Stimulated activated CD4-positive, alpha-beta T cell treated with anti-CD3 and anti-CD28 coated beads, Interleukin-15, amount 100 ng/mL, for 24 hours (primary cell): ENCODE measurements at regions not wholly inside any gene's neighbourhood (a gene's known extent, or its start where the extent isn't known, plus 50 kb on each side); places are given as distances from the start of the nearest gene placed in this dataset.
"Not testable (repeated sequence)": the region's sequence is repeated elsewhere in the genome, so short reads cannot be mapped to it uniquely, and the experiment has no call there.

Experiments
- DNase-seq: peaks from one replicate; pipeline ENCODE4 v3.0.0-alpha.2; 2020

DNA sequence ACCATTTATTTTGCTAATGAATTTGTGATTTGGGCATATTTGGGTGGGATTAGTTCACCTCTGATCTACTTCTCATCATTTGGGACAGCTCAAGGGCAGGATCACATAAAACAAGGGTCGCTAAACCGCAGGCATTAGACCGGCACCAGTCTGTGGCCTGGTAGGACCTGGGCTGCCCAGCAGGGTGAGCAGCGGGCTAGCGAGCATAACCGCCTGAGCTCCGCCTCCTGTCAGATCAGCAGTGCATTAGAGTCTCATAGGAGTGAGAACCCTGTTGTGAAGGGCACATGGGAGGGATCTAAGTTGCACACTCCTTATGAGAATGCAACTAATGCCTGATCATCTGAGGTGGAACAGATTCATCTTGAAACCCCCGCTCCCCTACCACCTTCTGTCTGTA is 785.3 kb downstream of the TRHDE start:
- DNase-seq: no peak

GRCh38 chr12:73065913-73066312 is 793.7 kb downstream of the TRHDE start:
- DNase-seq: no peak

GRCh38 chr12:73067616-73068015 is 795.4 kb downstream of the TRHDE start:
- no peak for DNase-seq

GRCh38 chr12:73072214-73072613 is 800.0 kb downstream of the TRHDE start:
- no peak for DNase-seq

DNA sequence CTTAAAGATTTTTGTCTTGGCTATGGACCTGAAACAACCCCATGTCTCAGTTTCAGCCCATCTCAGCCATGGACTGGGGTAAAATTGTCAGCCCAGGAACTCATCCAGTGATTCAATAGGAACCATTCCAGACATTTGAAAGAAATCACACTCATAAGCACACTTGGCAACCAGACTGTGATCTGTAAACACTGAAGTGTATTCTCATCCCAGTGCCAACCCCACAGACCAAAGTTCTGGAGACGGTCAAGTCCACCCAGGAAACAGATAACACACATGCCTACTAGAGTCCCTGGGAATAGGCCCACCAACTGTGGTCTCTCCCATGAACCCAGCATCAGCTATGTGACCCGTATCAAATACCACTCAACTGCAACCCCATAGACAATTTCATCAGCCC is 804.6 kb downstream of the TRHDE start:
- no peak for DNase-seq

- no peak for DNase-seq
These were observed 811.6 kb downstream of the TRHDE start for GRCh38 chr12:73083736-73084135.

DNA sequence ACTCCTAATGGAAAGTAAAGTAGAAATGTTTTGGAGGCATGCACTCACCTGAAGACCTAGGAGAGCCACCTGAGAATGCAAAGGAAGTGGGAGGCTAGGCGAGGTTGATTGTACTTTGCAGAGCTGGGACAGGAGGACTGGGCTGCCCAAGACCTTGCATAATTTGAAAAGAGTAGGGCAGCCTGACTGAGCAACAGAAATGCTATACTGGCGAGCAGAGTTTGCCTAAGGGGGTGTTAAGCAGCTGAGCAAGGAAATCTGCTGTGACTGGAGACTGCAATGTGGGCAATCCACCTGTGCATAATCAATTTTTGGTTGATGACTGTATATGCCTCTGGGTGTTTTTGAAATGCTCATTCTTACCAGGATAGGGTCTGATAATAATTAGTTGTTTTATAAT is 834.1 kb downstream of the TRHDE start:
- DNase-seq: no peak

DNA sequence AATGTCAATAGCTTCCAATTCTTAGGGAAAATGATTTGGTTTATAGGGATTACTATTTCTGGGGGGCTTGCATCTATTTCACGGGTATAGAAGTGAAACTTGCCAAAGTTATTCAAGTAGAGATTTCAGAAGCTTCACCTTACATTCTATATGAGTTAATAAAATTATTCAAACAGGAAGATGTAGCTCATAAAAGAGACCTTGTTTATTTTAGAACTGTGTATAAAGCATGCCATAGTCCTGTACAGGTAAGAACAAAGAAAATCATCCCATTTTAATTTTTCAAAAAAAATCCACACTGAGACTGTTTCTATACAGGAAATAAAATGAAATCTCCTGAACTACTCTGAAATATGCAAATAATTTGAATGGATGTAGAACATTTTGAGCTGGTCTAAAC is 834.7 kb downstream of the TRHDE start:
- no peak for DNase-seq

- DNase-seq: no peak
These were observed 838.6 kb downstream of the TRHDE start for GRCh38 chr12:73110816-73111215.

GRCh38 chr12:73112035-73112816 is 840.1 kb downstream of the TRHDE start:
- DNase-seq: no peak

GRCh38 chr12:73124480-73124879 is 852.3 kb downstream of the TRHDE start:
- DNase-seq: no peak

DNA sequence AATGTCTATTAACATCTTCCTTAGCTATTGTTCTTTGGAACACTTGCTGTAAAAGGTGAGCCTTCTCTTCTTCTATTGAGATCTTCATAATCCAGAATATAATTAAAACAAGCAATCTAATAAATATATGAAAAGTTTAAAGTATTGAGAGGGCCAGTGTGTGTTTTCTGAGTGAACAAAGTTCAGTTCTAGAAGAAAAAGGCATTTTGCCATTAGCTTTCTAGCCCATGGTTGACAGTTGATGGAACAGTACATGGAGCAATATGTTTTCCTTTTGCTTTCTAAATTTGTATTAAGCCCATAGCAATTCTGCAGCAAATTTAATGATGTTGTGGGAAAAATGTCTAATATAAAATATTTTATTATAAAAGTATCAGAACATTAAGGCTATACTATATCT is 853.0 kb downstream of the TRHDE start:
- DNase-seq: no peak

DNA sequence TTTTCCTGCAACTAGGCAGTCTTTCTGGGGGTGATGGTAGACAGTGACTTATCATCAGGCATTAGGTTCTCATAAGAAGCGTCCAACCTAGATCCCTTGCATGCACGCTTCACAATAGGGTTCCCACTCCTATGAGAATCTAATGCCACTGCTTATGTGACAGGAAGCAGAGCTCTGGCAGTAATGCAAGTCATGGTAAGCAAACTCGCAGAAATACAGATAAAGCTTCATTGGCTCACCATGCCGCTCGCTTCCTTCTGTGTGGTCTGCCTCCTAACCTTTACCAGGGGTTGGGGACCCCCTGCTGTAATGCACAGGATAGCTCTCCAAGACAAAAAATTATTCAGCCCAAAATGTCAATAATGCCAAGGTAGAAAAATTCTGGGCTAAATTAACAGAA is 864.2 kb downstream of the TRHDE start:
- DNase-seq: no peak

- DNase-seq: not testable (repeated sequence)
These were observed 867.5 kb downstream of the TRHDE start for GRCh38 chr12:73139642-73140041.

GRCh38 chr12:73158341-73158740 is 886.2 kb downstream of the TRHDE start:
- no peak for DNase-seq

GRCh38 chr12:73159954-73160353 is 887.8 kb downstream of the TRHDE start:
- DNase-seq: no peak

GRCh38 chr12:73161970-73162369 is 889.8 kb downstream of the TRHDE start:
- DNase-seq: no peak

GRCh38 chr12:73180734-73181133 is 908.6 kb downstream of the TRHDE start:
- no peak for DNase-seq

DNA sequence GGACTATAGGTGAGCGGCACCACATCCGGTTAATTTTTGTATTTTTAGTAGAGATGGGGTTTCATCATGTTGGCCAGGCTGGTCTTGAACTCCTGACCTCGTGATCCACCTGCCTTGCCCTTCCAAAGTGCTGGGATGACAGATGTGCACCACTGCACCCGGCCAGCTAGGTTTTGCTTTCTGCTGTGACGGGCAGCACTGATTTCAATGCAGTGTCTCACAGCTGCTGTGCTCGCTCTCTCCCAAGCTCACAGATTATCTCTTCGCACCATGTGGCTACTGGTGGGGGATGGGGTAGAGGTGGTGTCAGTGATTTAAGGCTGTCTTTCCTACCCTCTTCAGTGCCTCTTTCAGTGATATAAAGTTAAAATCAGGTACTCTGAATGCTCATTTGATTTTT is 909.1 kb downstream of the TRHDE start:
- DNase-seq: no peak

GRCh38 chr12:73185403-73185802 is 913.2 kb downstream of the TRHDE start:
- DNase-seq: no peak

DNA sequence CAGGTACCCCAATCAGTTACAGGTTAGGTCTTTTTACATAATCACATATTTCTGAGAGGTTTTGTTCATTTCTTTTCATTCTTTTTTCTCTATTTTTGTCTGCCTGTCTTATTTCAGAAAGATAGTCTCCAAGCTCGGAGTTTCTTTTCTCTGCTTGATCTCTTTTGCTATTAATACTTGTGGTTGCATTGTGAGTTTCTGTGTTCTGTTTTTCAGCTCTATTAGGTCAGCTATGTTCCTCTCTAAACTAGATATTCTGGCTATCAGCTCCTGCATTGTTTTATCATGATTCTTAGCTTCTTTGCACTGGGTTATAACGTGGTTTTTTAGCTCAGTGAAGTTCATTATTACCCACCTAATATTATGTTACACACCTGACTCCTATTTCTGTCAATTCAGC is 914.1 kb downstream of the TRHDE start:
- no peak for DNase-seq

GRCh38 chr12:73187765-73188164 is 915.6 kb downstream of the TRHDE start:
- no peak for DNase-seq

GRCh38 chr12:73210548-73211204 is 938.5 kb downstream of the TRHDE start:
- no peak for DNase-seq

DNA sequence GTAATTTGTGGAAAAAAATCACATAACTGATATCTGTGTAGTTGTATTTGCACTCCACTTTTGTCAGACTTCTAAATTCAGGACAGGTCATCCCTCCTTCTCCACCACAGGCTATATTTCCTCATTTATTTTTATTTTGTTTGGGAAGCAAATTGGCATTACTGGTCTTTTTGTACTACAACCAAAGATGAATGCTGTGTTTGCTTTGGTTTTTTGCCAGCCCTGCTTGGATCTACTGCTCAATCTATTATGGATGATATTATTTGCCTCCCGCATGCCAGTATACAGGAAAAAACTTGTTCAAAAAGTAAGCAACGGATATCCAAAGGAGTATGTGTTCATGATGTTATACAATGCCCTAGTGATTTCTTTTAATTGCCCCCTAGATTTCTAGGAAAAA is 948.8 kb downstream of the TRHDE start:
- no peak for DNase-seq

- no peak for DNase-seq
These were observed 949.2 kb downstream of the TRHDE start for GRCh38 chr12:73221398-73221797.
